ENCODE measurements at regions not wholly inside any gene's neighbourhood (a gene's known extent, or its start where the extent isn't known, plus 50 kb on each side); places are given as distances from the start of the nearest gene placed in this dataset.

GRCh38 chr16:72536723-72537435 lies 364.9 kb upstream of the PMFBP1 start:
- TF ChIP-seq GATA3 (IDR thresholded peaks at IDR 0.05; ENCODE audit: low read depth, low read length) (no peak), GATA2 (IDR thresholded peaks at IDR 0.05; ENCODE audit: low read depth, low read length) (no peak)

GRCh38 chr16:72532906-72533410 lies 361.0 kb upstream of the PMFBP1 start:
- TF ChIP-seq GATA2 (IDR thresholded peaks at IDR 0.05; ENCODE audit: low read depth, low read length) (no peak), GATA3 (IDR thresholded peaks at IDR 0.05; ENCODE audit: low read depth, low read length) (no peak)

DNA sequence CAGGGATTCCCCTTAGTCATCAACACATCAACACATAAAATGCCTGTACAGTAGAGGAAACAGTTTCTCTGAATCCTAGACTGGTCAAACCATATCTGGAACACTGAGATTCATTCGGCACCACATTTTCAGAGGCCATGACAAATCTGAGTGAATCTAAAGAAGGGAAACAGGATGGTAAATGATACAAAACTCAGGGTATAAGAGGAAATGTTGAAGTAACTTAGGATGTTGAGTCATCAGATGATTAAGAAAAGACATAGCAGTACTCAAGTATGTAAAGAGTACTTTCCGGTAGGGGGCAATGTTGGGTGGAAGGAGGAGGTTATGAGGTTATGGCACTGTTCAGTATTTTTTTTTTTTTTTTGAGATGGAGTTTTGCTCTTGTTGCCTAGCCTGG lies 358.5 kb upstream of the PMFBP1 start:
- TF ChIP-seq GATA3 (IDR thresholded peaks at IDR 0.05; ENCODE audit: low read depth, low read length) (no peak), GATA2 (IDR thresholded peaks at IDR 0.05; ENCODE audit: low read depth, low read length) (no peak)

DNA sequence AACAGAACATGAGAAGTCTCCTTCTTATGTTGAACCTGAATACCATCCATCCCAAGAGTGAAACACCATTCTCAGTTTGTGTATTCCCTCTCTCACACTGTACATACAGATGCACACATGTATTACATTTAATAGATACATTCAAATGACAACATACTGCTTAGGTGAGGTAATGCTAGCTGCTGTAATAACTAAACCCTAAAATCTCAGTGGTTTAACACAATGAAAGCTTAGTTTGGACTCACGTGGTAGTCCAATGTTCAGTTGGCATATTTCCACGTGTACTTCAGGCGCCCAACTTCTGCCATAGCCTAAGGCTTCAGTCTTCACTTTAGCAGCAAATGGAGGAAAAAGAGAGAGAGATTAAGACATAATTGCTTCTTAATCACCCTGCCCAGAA lies 351.1 kb upstream of the PMFBP1 start:
- no peak for TF ChIP-seq GATA3 (IDR thresholded peaks at IDR 0.05; ENCODE audit: low read depth, low read length)
- no peak for TF ChIP-seq GATA2 (IDR thresholded peaks at IDR 0.05; ENCODE audit: low read depth, low read length)

DNA sequence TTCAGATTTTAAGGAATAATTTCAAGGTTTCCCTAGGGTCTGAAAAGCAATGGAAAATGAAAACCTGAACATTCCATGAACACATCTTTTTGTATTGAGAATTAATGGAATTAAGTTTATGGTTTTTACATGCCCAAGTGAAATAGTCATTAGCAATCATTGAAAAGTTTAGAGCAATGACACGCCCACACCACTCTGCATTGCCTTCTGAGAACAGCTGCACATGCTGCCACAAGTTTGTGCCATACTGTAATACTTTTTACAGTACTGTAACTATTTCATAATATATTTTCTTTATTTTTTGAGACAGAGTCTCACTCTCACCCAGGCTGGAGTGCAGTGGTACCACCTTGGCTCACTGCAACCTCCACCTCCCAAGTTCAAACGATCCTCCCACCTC lies 345.2 kb upstream of the PMFBP1 start:
- TF ChIP-seq GATA3 (IDR thresholded peaks at IDR 0.05; ENCODE audit: low read depth, low read length) (no peak), GATA2 (IDR thresholded peaks at IDR 0.05; ENCODE audit: low read depth, low read length) (no peak)

- TF ChIP-seq GATA3 (IDR thresholded peaks at IDR 0.05; ENCODE audit: low read depth, low read length) (no peak), GATA2 (IDR thresholded peaks at IDR 0.05; ENCODE audit: low read depth, low read length) (no peak)
Observed at GRCh38 chr16:72511171-72511570, 339.2 kb upstream of the PMFBP1 start.

GRCh38 chr16:72508191-72508590 lies 336.2 kb upstream of the PMFBP1 start:
- no peak for TF ChIP-seq GATA3 (IDR thresholded peaks at IDR 0.05; ENCODE audit: low read depth, low read length)
- TF ChIP-seq GATA2 (IDR thresholded peaks at IDR 0.05; ENCODE audit: low read depth, low read length), result no peak

- TF ChIP-seq GATA2 (IDR thresholded peaks at IDR 0.05; ENCODE audit: low read depth, low read length), result no peak
- no peak for TF ChIP-seq GATA3 (IDR thresholded peaks at IDR 0.05; ENCODE audit: low read depth, low read length)
Observed at GRCh38 chr16:72502594-72503005, 330.6 kb upstream of the PMFBP1 start.

- TF ChIP-seq GATA2 (IDR thresholded peaks at IDR 0.05; ENCODE audit: low read depth, low read length) (no peak), GATA3 (IDR thresholded peaks at IDR 0.05; ENCODE audit: low read depth, low read length) (no peak)
Observed at GRCh38 chr16:72501739-72502593, 330.0 kb upstream of the PMFBP1 start.

- TF ChIP-seq GATA2 (IDR thresholded peaks at IDR 0.05; ENCODE audit: low read depth, low read length) (no peak), GATA3 (IDR thresholded peaks at IDR 0.05; ENCODE audit: low read depth, low read length) (no peak)
Observed at GRCh38 chr16:72500545-72500944, 328.6 kb upstream of the PMFBP1 start.

DNA sequence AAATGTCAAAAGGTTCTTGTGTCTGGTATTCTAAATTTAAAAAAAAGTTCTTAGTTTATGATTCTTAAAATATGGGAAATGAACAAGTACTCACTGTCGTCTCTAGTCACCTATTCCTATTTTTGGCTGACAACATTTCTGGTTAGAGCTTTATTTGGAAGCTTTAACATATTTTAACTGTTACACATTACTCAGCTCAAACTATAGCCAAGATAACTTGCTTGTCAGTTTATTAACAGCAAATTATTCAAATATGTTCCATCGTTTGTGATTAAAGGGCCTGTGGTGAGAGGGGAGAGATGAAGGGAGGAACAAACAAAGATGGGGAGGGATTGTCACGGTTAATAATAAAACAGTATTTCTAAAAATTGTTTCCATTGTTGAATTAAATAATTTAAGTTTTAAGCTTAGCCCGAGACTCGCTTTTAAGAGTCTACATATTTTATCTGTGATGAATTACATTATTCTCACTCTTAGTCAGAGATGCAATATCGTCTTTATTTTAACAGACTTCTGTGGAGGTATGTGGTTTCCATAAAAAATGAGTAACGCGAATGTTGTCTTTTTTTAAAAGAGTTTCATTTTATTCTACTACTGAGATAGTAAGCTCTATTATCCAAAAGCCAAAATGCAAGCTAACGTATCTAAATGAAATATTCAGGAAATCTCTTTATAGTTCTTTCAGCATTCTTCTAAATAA lies 321.9 kb upstream of the PMFBP1 start:
- TF ChIP-seq GATA3 (IDR thresholded peaks at IDR 0.05; ENCODE audit: low read depth, low read length), result no peak

- TF ChIP-seq GATA3 (IDR thresholded peaks at IDR 0.05; ENCODE audit: low read depth, low read length), result no peak
- no peak for TF ChIP-seq GATA2 (IDR thresholded peaks at IDR 0.05; ENCODE audit: low read depth, low read length)
Observed at GRCh38 chr16:72487283-72487682, 315.3 kb upstream of the PMFBP1 start.

DNA sequence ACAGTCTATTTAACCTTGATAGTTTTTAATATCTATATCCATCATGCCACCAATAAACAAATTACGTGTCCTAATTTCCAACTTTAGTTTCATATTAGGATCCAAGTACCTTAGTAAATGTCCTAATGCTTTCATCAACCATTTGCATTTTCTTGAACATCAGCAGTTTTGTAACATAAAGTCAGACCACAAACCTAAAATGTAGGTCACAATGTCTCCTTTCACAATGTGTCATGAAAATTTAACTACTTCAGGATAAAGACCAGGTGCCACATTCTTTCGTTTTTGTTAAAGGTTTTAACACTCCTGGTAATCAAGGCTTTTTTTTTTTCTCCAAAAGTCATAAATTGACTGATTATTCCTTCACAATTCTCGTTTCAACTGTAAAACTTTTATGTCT lies 310.7 kb upstream of the PMFBP1 start:
- TF ChIP-seq GATA3 (IDR thresholded peaks at IDR 0.05; ENCODE audit: low read depth, low read length) (no peak), GATA2 (IDR thresholded peaks at IDR 0.05; ENCODE audit: low read depth, low read length) (no peak)

DNA sequence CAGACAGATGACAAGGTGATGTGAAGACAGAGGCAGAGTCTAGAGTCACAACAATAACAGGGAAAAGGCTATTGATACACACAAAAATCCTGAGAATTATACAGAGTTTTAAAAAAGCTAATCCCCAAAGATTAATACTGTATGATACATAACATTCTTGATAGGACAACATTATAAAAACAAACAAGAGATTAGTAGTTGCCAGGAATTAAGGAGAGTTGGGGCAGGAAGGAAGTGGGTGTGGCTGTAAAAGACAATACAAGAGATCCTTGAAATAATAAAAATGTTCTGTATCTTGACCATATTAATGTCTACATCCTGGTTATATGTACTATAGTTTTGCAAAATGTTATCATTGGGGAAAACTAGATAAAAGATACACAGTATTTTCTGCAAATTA lies 309.5 kb upstream of the PMFBP1 start:
- TF ChIP-seq GATA2 (IDR thresholded peaks at IDR 0.05; ENCODE audit: low read depth, low read length) (no peak), GATA3 (IDR thresholded peaks at IDR 0.05; ENCODE audit: low read depth, low read length) (no peak)
